ENCODE measurements at regions not wholly inside any gene's neighbourhood (a gene's known extent, or its start where the extent isn't known, plus 50 kb on each side); places are given as distances from the start of the nearest gene placed in this dataset.

DNA sequence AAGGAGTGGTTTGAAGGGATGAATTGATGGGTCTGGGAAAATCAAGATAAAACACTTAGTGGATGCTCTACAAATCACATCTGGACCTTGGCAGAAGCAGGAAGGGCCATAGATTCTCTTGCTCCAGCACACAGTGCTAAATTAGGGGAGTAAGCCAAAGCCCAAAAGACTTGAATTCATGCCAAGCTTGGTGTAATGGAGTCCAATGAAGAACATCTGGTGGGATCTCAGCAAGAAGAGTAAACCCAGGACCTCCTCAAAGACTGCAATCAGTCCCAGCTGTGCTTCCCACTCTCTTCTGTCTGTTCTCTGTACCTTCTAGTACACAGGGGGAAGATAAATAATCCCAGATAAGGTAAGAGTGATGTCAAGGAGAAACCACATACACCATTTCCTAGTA is 683.4 kb downstream of the RNF144B start:
- TF ChIP-seq, protein P1, sequence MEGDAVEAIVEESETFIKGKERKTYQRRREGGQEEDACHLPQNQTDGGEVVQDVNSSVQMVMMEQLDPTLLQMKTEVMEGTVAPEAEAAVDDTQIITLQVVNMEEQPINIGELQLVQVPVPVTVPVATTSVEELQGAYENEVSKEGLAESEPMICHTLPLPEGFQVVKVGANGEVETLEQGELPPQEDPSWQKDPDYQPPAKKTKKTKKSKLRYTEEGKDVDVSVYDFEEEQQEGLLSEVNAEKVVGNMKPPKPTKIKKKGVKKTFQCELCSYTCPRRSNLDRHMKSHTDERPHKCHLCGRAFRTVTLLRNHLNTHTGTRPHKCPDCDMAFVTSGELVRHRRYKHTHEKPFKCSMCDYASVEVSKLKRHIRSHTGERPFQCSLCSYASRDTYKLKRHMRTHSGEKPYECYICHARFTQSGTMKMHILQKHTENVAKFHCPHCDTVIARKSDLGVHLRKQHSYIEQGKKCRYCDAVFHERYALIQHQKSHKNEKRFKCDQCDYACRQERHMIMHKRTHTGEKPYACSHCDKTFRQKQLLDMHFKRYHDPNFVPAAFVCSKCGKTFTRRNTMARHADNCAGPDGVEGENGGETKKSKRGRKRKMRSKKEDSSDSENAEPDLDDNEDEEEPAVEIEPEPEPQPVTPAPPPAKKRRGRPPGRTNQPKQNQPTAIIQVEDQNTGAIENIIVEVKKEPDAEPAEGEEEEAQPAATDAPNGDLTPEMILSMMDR (conservative IDR thresholded peaks at IDR 0.05; ENCODE audit: low read depth, low read length): no peak
- TF ChIP-seq NFE2L2 (IDR thresholded peaks at IDR 0.05; ENCODE audit: low read depth, low read length): no peak
- no peak for TF ChIP-seq MXI1 (IDR thresholded peaks at IDR 0.05; ENCODE audit: borderline replicate concordance, low read depth, low read length)

Measured in IMR-90 (cell line).